ENCODE measurements at regions not wholly inside any gene's neighbourhood (a gene's known extent, or its start where the extent isn't known, plus 50 kb on each side); places are given as distances from the start of the nearest gene placed in this dataset.

- DNase-seq (ENCODE audit: low read depth) = no peak
- no peak for TF ChIP-seq CTCF (IDR thresholded peaks at IDR 0.05; ENCODE audit: control insufficient read depth, insufficient read depth, low read depth, low read length, missing control alignments)
- H3K4me3 ChIP-seq (ENCODE audit: control insufficient read depth, low read depth, low read length) = no peak overlapping the region
These were observed 123.5 kb upstream of the TARS1 start for GRCh38 chr5:33317271-33317670.

- no peak for TF ChIP-seq CTCF (IDR thresholded peaks at IDR 0.05; ENCODE audit: control insufficient read depth, insufficient read depth, low read depth, low read length, missing control alignments)
- no peak for DNase-seq (ENCODE audit: low read depth)
- H3K4me3 ChIP-seq (ENCODE audit: control insufficient read depth, low read depth, low read length) = no peak overlapping the region
These were observed 121.6 kb upstream of the TARS1 start for GRCh38 chr5:33319151-33319550.

- no peak overlapping the region for H3K4me3 ChIP-seq (ENCODE audit: control insufficient read depth, low read depth, low read length)
- no peak for DNase-seq (ENCODE audit: low read depth)
- TF ChIP-seq CTCF (IDR thresholded peaks at IDR 0.05; ENCODE audit: control insufficient read depth, insufficient read depth, low read depth, low read length, missing control alignments) = no peak
These were observed 120.9 kb upstream of the TARS1 start for GRCh38 chr5:33319841-33320240.

- peak; percentile 99 for DNase-seq (ENCODE audit: low read depth)
- no peak for TF ChIP-seq CTCF (IDR thresholded peaks at IDR 0.05; ENCODE audit: control insufficient read depth, insufficient read depth, low read depth, low read length, missing control alignments)
- H3K4me3 ChIP-seq (ENCODE audit: control insufficient read depth, low read depth, low read length) = no peak overlapping the region
These were observed 119.7 kb upstream of the TARS1 start for GRCh38 chr5:33321026-33321425.

GRCh38 chr5:33322632-33323031, 118.1 kb upstream of the TARS1 start:
- TF ChIP-seq CTCF (IDR thresholded peaks at IDR 0.05; ENCODE audit: control insufficient read depth, insufficient read depth, low read depth, low read length, missing control alignments) = no peak
- DNase-seq (ENCODE audit: low read depth) = no peak
- no peak overlapping the region for H3K4me3 ChIP-seq (ENCODE audit: control insufficient read depth, low read depth, low read length)

- TF ChIP-seq CTCF (IDR thresholded peaks at IDR 0.05; ENCODE audit: control insufficient read depth, insufficient read depth, low read depth, low read length, missing control alignments) = no peak
- no peak for DNase-seq (ENCODE audit: low read depth)
- no peak overlapping the region for H3K4me3 ChIP-seq (ENCODE audit: control insufficient read depth, low read depth, low read length)
These were observed 116.0 kb upstream of the TARS1 start for GRCh38 chr5:33324667-33325307.

GRCh38 chr5:33328818-33329217, 111.9 kb upstream of the TARS1 start:
- DNase-seq (ENCODE audit: low read depth) = no peak
- no peak for TF ChIP-seq CTCF (IDR thresholded peaks at IDR 0.05; ENCODE audit: control insufficient read depth, insufficient read depth, low read depth, low read length, missing control alignments)
- H3K4me3 ChIP-seq (ENCODE audit: control insufficient read depth, low read depth, low read length) = no peak overlapping the region
